Mesendoderm (in vitro differentiated cells): ENCODE measurements at regions not wholly inside any gene's neighbourhood (a gene's known extent, or its start where the extent isn't known, plus 50 kb on each side); places are given as distances from the start of the nearest gene placed in this dataset.

Experiments used
- DNase-seq: peaks from one replicate; pipeline ENCODE4 v3.0.0; 2013
- H2AK5ac ChIP-seq: 2 replicates; pipeline ENCODE4 v1.6.1; 2013; ENCODE audit warnings: low read length, inconsistent platforms
- H2BK120ac ChIP-seq: 2 replicates; pipeline ENCODE4 v1.6.1; 2013; ENCODE audit warnings: low read depth, mild to moderate bottlenecking, low read length, moderate library complexity, mixed read lengths
- H2BK15ac ChIP-seq: replicated peaks from 2 replicates; pipeline ENCODE4 v1.6.1; 2013; ENCODE audit warnings: low read depth, mild to moderate bottlenecking, moderate library complexity
- H2BK5ac ChIP-seq: 2 replicates; pipeline ENCODE4 v1.6.1; 2013; ENCODE audit warnings: low read length, inconsistent platforms
- H3K18ac ChIP-seq: 2 replicates; pipeline ENCODE4 v1.6.1; 2013; ENCODE audit warnings: mild to moderate bottlenecking, low read length, mixed read lengths
- H3K23ac ChIP-seq: one replicate; pipeline ENCODE4 v1.6.1; 2013; ENCODE audit warnings: low read length
- H3K27ac ChIP-seq: 2 replicates; pipeline ENCODE4 v1.5.1; 2013; ENCODE audit warnings: low read depth, mild to moderate bottlenecking, inconsistent platforms, low read length, moderate library complexity
- H3K27me3 ChIP-seq: 2 replicates; pipeline ENCODE4 v1.6.1; 2013; ENCODE audit warnings: low read length, control low read depth, mild to moderate bottlenecking, inconsistent platforms; ENCODE audit not compliant: insufficient read depth, poor library complexity
- H3K36me3 ChIP-seq: 2 replicates; pipeline ENCODE4 v1.6.1; 2013; ENCODE audit warnings: low read length, inconsistent platforms; ENCODE audit not compliant: control insufficient read depth, insufficient read depth
- H3K4ac ChIP-seq: one replicate; pipeline ENCODE4 v1.6.1; 2013; ENCODE audit warnings: low read depth, mild to moderate bottlenecking, low read length, moderate library complexity
- H3K4me1 ChIP-seq: 2 replicates; pipeline ENCODE4 v1.6.1; 2013; ENCODE audit warnings: low read depth, low read length, inconsistent platforms; ENCODE audit not compliant: control insufficient read depth
- H3K4me2 ChIP-seq: 2 replicates; pipeline ENCODE4 v1.6.1; 2013; ENCODE audit warnings: low read length
- H3K4me3 ChIP-seq: 2 replicates; pipeline ENCODE4 v1.5.1; 2013; ENCODE audit warnings: mild to moderate bottlenecking, low read length
- H3K56ac ChIP-seq: one replicate; pipeline ENCODE4 v1.6.1; 2013; ENCODE audit warnings: low read length
- H3K79me1 ChIP-seq: 2 replicates; pipeline ENCODE4 v1.6.1; 2013; ENCODE audit warnings: low read length, inconsistent platforms
- H3K79me2 ChIP-seq: 2 replicates; pipeline ENCODE4 v1.6.1; 2013; ENCODE audit warnings: mild to moderate bottlenecking, low read length; ENCODE audit not compliant: control insufficient read depth, insufficient read depth
- H3K9ac ChIP-seq: 2 replicates; pipeline ENCODE4 v1.6.1; 2013; ENCODE audit warnings: low read length, inconsistent platforms
- H4K5ac ChIP-seq: one replicate; pipeline ENCODE4 v1.6.1; 2013; ENCODE audit warnings: low read length
- H4K8ac ChIP-seq: one replicate; pipeline ENCODE4 v1.6.1; 2013; ENCODE audit warnings: low read depth, mild to moderate bottlenecking, control low read depth, low read length, moderate library complexity
- WGBS: extraction: QIAGEN DNeasy Blood & Tissue Kit; methylation state at CpG from one replicate; pipeline ENCODE4 v1.1.7; 2013; ENCODE audit warnings: low lambda C conversion rate, missing lambda C conversion rate; ENCODE audit not compliant: insufficient coverage; ENCODE audit errors: extremely low coverage; 5-methylcytosine and 5-hydroxymethylcytosine counted together

DNA sequence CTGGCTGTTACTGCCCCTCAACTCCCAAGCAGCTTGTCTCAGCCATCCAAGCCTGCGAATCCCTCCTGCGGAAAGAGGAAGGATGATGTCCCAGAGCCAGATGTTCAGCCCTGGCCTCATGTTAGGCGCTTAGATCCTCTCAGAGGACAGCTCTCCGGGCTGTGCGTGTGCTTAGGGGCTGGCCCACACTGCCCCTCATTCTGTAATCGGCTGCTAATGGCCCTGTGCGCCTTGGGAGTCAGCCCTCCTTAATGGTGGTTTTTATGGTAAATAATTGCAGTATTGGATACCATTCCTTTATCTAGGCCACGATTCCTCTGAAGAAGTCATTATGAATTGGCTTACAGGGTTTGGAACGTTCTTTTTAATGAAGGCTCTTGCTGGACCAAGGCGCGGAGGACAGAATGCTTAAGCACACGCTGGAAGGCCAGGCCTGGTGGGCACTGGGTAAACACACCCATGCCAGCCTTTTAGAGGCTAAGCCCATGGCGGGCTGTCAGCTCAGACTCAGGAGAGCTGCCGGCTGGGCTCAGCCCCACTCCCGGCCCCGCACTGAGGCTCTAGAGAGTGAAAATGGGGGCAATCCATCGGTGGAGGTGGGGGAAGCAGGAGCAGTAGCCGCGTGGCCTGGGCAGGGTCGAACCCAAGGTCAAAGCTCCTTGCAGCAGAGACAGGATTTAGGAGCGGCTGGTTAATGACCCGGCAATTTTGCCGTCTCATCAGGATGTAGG, 1157.5 kb downstream of the BRD1 start:
- H3K4me2 ChIP-seq, result no peak overlapping the region
- no peak overlapping the region for H3K4me3 ChIP-seq
- H3K23ac ChIP-seq, result no peak overlapping the region
- no peak overlapping the region for H3K56ac ChIP-seq
- no peak overlapping the region for H2BK120ac ChIP-seq
- no peak overlapping the region for H2BK15ac ChIP-seq
- no peaks in the 10 kb centered on the region for H3K79me2 ChIP-seq
- no peaks in the 10 kb centered on the region for H3K4me1 ChIP-seq
- DNase-seq, result no peak
- H2AK5ac ChIP-seq, result no peak overlapping the region
- no peak overlapping the region for H3K27ac ChIP-seq
- no peak overlapping the region for H2BK5ac ChIP-seq
- WGBS, result no CpG with 5 or more reads among the region's 23 CpGs
- no peaks in the 10 kb centered on the region for H3K27me3 ChIP-seq
- H3K79me1 ChIP-seq, result no peaks in the 10 kb centered on the region
- no peak overlapping the region for H3K9ac ChIP-seq
- H4K8ac ChIP-seq, result no peak overlapping the region
- H3K4ac ChIP-seq, result no peak overlapping the region
- H3K18ac ChIP-seq, result no peak overlapping the region
- H4K5ac ChIP-seq, result no peak overlapping the region
- no peaks in the 10 kb centered on the region for H3K36me3 ChIP-seq

DNA sequence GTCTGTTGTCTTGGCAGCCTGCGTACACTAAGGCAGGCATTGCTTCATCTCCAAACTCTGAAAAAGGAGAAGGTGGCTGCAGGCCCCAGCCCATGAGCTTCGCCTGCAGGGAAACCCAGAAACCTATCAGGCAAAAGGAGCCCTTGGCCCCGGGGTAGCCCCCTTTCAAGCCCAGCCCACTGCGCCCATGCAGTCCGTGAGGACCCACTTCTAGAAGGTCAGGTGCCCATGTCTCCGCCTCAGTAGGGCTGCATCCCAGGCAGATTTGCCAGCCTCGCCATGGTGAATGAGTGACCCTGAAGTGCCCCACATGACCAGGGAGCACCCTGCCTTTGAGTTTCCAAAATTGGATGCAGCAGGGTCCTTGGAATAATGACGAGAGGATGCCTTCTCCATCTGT, 1158.4 kb downstream of the BRD1 start:
- H3K79me1 ChIP-seq, result no peaks in the 10 kb centered on the region
- no peak overlapping the region for H3K56ac ChIP-seq
- WGBS, result no CpG with 5 or more reads among the region's 8 CpGs
- H3K4me1 ChIP-seq, result no peaks in the 10 kb centered on the region
- H3K18ac ChIP-seq, result no peak overlapping the region
- no peaks in the 10 kb centered on the region for H3K27me3 ChIP-seq
- H4K8ac ChIP-seq, result no peak overlapping the region
- no peak overlapping the region for H2BK15ac ChIP-seq
- H3K79me2 ChIP-seq, result no peaks in the 10 kb centered on the region
- H3K27ac ChIP-seq, result no peak overlapping the region
- H3K4me3 ChIP-seq, result no peak overlapping the region
- no peak for DNase-seq
- no peak overlapping the region for H3K9ac ChIP-seq
- no peak overlapping the region for H4K5ac ChIP-seq
- H3K23ac ChIP-seq, result no peak overlapping the region
- no peak overlapping the region for H2AK5ac ChIP-seq
- no peak overlapping the region for H3K4me2 ChIP-seq
- H3K36me3 ChIP-seq, result no peaks in the 10 kb centered on the region
- H3K4ac ChIP-seq, result no peak overlapping the region
- no peak overlapping the region for H2BK120ac ChIP-seq
- no peak overlapping the region for H2BK5ac ChIP-seq

DNA sequence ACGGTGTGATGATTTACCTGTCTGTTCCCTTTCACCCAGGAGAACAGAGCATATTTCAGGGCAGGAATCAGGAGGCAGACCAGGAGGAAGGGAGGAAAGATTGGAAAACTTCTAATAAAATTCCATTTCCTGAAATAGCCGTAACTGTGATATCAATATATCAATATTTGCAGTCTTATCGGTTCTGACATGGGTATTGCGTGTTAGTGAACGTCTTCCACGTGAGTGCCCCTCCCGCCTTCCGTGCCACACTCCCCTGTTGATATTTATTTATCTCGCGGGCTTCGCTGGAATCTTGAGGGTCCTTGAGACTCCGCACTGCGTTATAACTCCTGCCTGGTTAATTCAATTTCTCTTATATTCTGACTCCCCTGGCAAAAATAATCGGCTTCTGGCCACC, 1160.4 kb downstream of the BRD1 start:
- Histone ChIP-seq H3K27me3 (no peaks in the 10 kb centered on the region), H3K79me2 (no peaks in the 10 kb centered on the region), H3K27ac (no peak overlapping the region), H4K5ac (no peak overlapping the region), H3K23ac (no peak overlapping the region), H2BK5ac (no peak overlapping the region), H3K4ac (no peak overlapping the region), H3K4me1 (no peaks in the 10 kb centered on the region), H3K56ac (no peak overlapping the region), H3K79me1 (no peaks in the 10 kb centered on the region), H3K36me3 (no peaks in the 10 kb centered on the region), H3K4me2 (no peak overlapping the region), H2BK15ac (no peak overlapping the region), H3K9ac (no peak overlapping the region), H3K18ac (no peak overlapping the region), H2AK5ac (no peak overlapping the region), H3K4me3 (no peak overlapping the region), H4K8ac (no peak overlapping the region), H2BK120ac (no peak overlapping the region)
- WGBS, result no CpG with 5 or more reads among the region's 14 CpGs
- DNase-seq, result no peak

- no peaks in the 10 kb centered on the region for H3K4me1 ChIP-seq
- no peak overlapping the region for H3K4me2 ChIP-seq
- H3K36me3 ChIP-seq, result no peaks in the 10 kb centered on the region
- H3K9ac ChIP-seq, result no peak overlapping the region
- H2AK5ac ChIP-seq, result no peak overlapping the region
- no peaks in the 10 kb centered on the region for H3K79me1 ChIP-seq
- H3K79me2 ChIP-seq, result no peaks in the 10 kb centered on the region
- H2BK15ac ChIP-seq, result no peak overlapping the region
- WGBS, result no CpG with 5 or more reads among the region's 9 CpGs
- H3K23ac ChIP-seq, result no peak overlapping the region
- no peaks in the 10 kb centered on the region for H3K27me3 ChIP-seq
- H3K4me3 ChIP-seq, result no peak overlapping the region
- no peak overlapping the region for H2BK120ac ChIP-seq
- H4K5ac ChIP-seq, result no peak overlapping the region
- DNase-seq, result no peak
- no peak overlapping the region for H3K27ac ChIP-seq
- no peak overlapping the region for H3K56ac ChIP-seq
- no peak overlapping the region for H2BK5ac ChIP-seq
- no peak overlapping the region for H4K8ac ChIP-seq
- H3K4ac ChIP-seq, result no peak overlapping the region
- no peak overlapping the region for H3K18ac ChIP-seq
Observed at GRCh38 chr22:48666620-48667019, 1161.1 kb downstream of the BRD1 start.

GRCh38 chr22:48665311-48665995, 1162.2 kb downstream of the BRD1 start:
- no peak overlapping the region for H3K18ac ChIP-seq
- no peaks in the 10 kb centered on the region for H3K79me2 ChIP-seq
- no peak overlapping the region for H3K9ac ChIP-seq
- no peaks in the 10 kb centered on the region for H3K4me1 ChIP-seq
- H4K8ac ChIP-seq, result no peak overlapping the region
- no peak overlapping the region for H4K5ac ChIP-seq
- WGBS, result no CpG with 5 or more reads among the region's 22 CpGs
- H2BK5ac ChIP-seq, result no peak overlapping the region
- no peaks in the 10 kb centered on the region for H3K36me3 ChIP-seq
- H3K23ac ChIP-seq, result no peak overlapping the region
- H3K27me3 ChIP-seq, result no peaks in the 10 kb centered on the region
- no peak overlapping the region for H2BK120ac ChIP-seq
- H3K56ac ChIP-seq, result no peak overlapping the region
- no peak overlapping the region for H3K4ac ChIP-seq
- H2AK5ac ChIP-seq, result no peak overlapping the region
- no peak overlapping the region for H3K27ac ChIP-seq
- H3K4me2 ChIP-seq, result no peak overlapping the region
- H3K4me3 ChIP-seq, result no peak overlapping the region
- H2BK15ac ChIP-seq, result no peak overlapping the region
- H3K79me1 ChIP-seq, result no peaks in the 10 kb centered on the region
- DNase-seq, result no peak
